GM21526 (cell line): ENCODE measurements at regions not wholly inside any gene's neighbourhood (a gene's known extent, or its start where the extent isn't known, plus 50 kb on each side); places are given as distances from the start of the nearest gene placed in this dataset.

Experiments
- ATAC-seq: cut with Tn5 transposase; IDR thresholded peaks from one replicate; pipeline ENCODE4 v1.9.1; 2021; ENCODE audit warnings: moderate library complexity; ENCODE audit not compliant: unreplicated experiment, low FRiP score

GRCh38 chr10:28853195-28853594 lies 175.9 kb downstream of the BAMBI start:
- ATAC-seq = no peak

GRCh38 chr10:28857164-28857563 lies 179.8 kb downstream of the BAMBI start:
- ATAC-seq = no peak

DNA sequence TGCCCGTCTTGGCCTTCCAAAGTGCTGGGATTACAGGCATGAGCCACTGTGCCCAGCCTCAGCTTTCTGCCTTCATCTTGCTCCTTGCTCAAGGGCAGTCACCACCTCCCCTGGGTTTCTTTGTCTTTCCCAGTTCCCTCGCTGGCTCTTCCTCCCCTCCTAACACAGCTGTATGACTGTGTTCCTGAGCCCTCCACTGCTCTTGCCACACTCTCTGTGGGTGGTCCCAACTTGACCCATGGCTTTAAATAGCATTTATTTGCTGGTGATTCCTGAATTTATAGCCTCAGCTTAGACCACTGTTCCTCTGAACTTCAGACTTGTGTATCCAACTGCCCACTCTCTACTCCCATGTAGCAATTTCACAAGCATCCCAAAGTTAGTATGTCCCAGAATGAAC lies 181.3 kb downstream of the BAMBI start:
- no peak for ATAC-seq

GRCh38 chr10:28859791-28860190 lies 182.5 kb downstream of the BAMBI start:
- no peak for ATAC-seq

- ATAC-seq = no peak
Measured at GRCh38 chr10:28862219-28862618, 184.9 kb downstream of the BAMBI start.

DNA sequence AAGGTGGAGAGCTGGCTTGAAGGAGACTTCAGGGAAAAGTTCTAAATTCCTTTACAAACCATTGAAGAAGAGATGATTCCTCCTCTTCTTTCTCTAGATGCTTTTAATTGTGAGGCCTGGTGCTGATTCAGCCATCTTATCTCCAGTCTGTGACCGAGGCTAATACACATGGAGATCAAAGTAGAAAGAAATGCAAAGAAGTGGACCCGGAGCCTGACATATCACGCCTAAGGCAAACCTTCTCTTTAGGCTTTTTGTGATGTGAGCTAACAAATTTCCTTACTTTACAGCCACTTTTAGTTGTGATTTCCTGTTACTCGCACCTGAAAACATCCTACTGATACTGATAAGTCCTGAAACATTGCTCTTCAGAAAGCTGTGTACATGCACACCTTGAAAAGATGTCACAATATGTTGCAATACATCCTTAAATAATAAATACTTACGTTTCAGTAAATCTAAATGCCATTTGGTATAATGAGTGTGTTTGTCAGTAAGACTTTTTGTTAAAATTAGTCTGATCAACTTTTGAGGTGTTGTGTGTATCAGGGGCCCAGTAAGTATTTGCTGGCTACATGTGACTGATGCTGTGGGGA lies 192.4 kb downstream of the BAMBI start:
- ATAC-seq = no peak

- ATAC-seq = no peak
Measured at GRCh38 chr10:28871665-28872064, 194.3 kb downstream of the BAMBI start.

- ATAC-seq = no peak
Measured at GRCh38 chr10:28872587-28873165, 195.4 kb downstream of the BAMBI start.

GRCh38 chr10:28873540-28873939 lies 196.2 kb downstream of the BAMBI start:
- no peak for ATAC-seq

GRCh38 chr10:28874210-28874609 lies 196.9 kb downstream of the BAMBI start:
- ATAC-seq = no peak

GRCh38 chr10:28875549-28876081 lies 198.3 kb downstream of the BAMBI start:
- no peak for ATAC-seq

GRCh38 chr10:28878236-28878970 lies 201.1 kb downstream of the BAMBI start:
- ATAC-seq = no peak

DNA sequence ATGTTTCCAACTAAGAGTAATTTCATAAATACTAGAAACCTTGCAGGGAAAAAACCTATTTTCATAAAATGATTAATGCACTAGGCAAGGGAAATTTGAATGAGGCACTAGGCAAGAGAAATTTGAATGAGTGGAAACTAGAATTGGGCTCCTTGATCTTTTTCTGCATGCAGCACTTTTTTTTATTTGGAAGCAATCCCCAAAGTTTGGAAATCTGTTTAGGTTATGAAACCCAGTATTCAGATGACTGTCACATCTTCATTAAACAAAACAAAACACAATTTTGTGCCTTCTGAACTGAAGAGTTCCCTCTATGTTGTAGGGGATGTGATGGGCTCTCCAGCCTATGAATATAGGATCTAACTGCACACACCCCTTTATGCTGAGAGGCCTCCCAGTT lies 201.9 kb downstream of the BAMBI start:
- ATAC-seq = no peak

GRCh38 chr10:28879875-28880682 lies 202.8 kb downstream of the BAMBI start:
- ATAC-seq = no peak

DNA sequence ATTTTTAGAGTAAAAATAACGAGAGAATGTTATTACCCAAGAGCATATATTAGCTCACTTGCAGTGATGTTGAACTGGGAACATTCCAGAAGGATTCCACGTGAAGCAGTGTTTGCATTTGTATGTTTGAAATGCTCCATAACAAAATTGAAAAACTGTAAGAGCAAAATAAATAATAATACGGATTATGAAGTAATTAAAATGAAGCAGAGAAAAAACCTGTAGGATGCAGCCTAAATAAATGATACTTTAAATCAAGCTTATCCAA lies 203.3 kb downstream of the BAMBI start:
- no peak for ATAC-seq

DNA sequence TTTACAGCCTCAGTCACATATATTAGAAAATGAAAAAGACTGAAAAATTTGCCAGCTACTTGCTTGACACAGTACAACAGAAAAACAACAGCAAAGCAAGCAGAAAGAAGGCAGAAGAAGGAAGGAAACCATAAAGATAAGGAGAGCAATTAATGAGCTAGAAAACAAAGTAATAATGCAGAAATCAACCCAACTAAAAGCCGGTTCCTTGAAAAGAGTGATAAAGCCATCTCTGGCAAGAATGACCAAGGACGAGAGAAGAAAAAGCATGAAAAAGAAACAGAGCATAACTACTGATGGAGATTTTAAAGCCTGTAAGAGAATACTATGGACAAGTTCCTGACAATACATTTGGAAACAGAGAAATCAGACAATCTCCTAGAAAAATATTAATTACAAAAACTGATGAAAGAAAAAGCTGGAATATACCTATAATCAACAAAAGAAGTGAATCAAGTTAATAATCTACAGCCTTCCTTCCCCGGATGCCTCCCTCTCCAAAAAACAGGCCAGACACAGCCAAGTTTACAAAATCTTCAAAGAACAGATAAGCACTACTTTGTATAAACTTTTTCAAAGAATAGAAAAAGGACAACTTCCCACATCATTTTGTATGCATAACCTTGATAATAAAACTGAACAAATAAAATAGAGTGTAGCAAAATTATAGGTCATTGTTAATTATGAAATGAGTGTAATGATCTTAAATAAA lies 204.0 kb downstream of the BAMBI start:
- ATAC-seq = no peak

DNA sequence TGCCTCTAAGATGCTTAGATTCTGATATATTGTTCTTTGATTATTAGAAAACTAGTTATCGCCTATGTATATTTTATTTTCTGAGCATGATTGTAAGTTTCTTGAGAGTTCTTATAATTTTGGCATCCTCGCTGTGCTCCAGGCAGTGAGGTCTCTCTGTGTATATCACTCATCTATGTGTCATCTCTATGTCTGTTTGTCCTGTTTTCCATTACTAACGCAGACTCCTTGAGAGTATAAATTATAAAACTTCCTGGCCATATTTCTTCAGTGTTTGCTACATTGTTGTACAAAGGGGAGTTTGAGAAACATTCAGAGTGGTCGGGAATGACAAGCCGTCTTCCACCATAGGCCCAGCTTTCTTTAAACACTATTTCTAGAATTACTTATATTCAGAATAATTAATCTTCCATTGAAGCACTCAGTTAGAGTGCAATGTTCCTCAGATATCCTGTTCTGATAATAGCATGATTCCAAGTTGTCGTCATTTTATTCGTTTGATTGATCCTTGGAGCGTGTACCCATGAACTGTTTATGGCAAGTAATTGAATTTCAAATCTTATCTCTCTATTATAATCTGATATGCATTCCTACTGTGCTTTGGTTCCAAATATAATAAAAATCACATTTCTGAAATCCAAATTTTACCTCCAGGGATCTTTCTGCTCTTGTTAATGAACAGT lies 206.6 kb downstream of the BAMBI start:
- ATAC-seq = no peak

GRCh38 chr10:28890121-28890950 lies 213.0 kb downstream of the BAMBI start:
- ATAC-seq = no peak

GRCh38 chr10:28891058-28891713 lies 213.9 kb downstream of the BAMBI start:
- ATAC-seq = no peak
